Kidney (tissue), 13 donors: ENCODE measurements at regions not wholly inside any gene's neighbourhood (a gene's known extent, or its start where the extent isn't known, plus 50 kb on each side); places are given as distances from the start of the nearest gene placed in this dataset.

Experiments
- DNase-seq, 5 donors: peaks; one replicate each; pipeline ENCODE4 v3.0.0-alpha.2; 2013 to 2020
- FAIRE-seq: peaks from 2 replicates; lab custom pipeline; 2012; peaks lifted over from hg19 to GRCh38; lab: Jason Lieb, UNC
- H3K27ac ChIP-seq, 2 donors: one replicate each; pipeline ENCODE4 v1.7.0; 2013; ENCODE audit warnings: low read depth in 2 of 2, low read length in 2 of 2, inconsistent platforms in 1 of 2
- H3K27me3 ChIP-seq: one replicate; pipeline ENCODE4 v1.7.1; 2013; ENCODE audit warnings: low read length, inconsistent platforms; ENCODE audit not compliant: control insufficient read depth, insufficient read depth
- H3K36me3 ChIP-seq, 3 donors: one replicate each; pipeline versions ENCODE4 v1.7.0 to v1.7.1; 2013; ENCODE audit warnings: low read length in 3 of 3, control low read depth in 1 of 3, inconsistent platforms in 1 of 3; ENCODE audit not compliant: insufficient read depth in 3 of 3, control insufficient read depth in 2 of 3
- H3K4me1 ChIP-seq, 3 donors: one replicate each; pipeline versions ENCODE4 v1.7.0 to v1.7.1; 2013; ENCODE audit warnings: low read length in 3 of 3, inconsistent platforms in 1 of 3, low read depth in 1 of 3; ENCODE audit not compliant: control insufficient read depth in 2 of 3, insufficient read depth in 2 of 3
- H3K4me3 ChIP-seq, 3 donors: one replicate each; pipeline versions ENCODE4 v1.7.0 to v1.8.1; 2013; ENCODE audit warnings: low read length in 3 of 3, control low read depth in 1 of 3, inconsistent platforms in 1 of 3
- H3K9ac ChIP-seq, 3 donors: one replicate each; pipeline versions ENCODE4 v1.7.0 to v1.7.1; 2013; ENCODE audit warnings: low read length in 3 of 3, control low read depth in 1 of 3, inconsistent platforms in 1 of 3
- H3K9me3 ChIP-seq, 3 donors: one replicate each; pipeline versions ENCODE4 v1.7.0 to v1.7.1; 2013; ENCODE audit warnings: low read length in 3 of 3, control low read depth in 1 of 3, inconsistent platforms in 1 of 3; ENCODE audit not compliant: control insufficient read depth in 2 of 3, insufficient read depth in 1 of 3
- CTCF ChIP-seq: IDR thresholded peaks from 3 replicates; pipeline ENCODE4 v1.5.1; 2012; ENCODE audit warnings: mild to moderate bottlenecking, moderate library complexity, borderline replicate concordance; ENCODE audit not compliant: insufficient read depth; ENCODE audit errors: extremely low read depth
- intact Hi-C: fragments of 100-400 bp; cut with DNase I; formaldehyde crosslinking; loops from one replicate; pipeline ENCODE4 v1.11.1; 2022
- donor health status: control.
- donor health status: control.
- donor health status: control.
- donor health status: control.
- donor health status: control.
- donor health status: DM: yes; HTN: yes; CAD: no.
- donor health status: Normal renal cell carcinoma (clear cell type).

- no peaks in the 10 kb centered on the region for H3K9me3 ChIP-seq
- no peak overlapping the region for H3K4me3 ChIP-seq
- H3K27me3 ChIP-seq, result no peaks in the 10 kb centered on the region
- no peak overlapping the region for H3K9ac ChIP-seq
- H3K27ac ChIP-seq, result no peak overlapping the region
- H3K36me3 ChIP-seq, result no peaks in the 10 kb centered on the region
- FAIRE-seq (no peak), DNase-seq (peak in 2 of 5 donors; percentile 6 to 15)
- no peaks in the 10 kb centered on the region for H3K4me1 ChIP-seq
- intact Hi-C loops, result no loop called here
- TF ChIP-seq CTCF, result no peak
These were observed 298.1 kb upstream of the SLC7A11 start for GRCh38 chr4:138540056-138540800.

- Histone ChIP-seq H3K27ac (no peak overlapping the region), H3K4me3 (no peak overlapping the region), H3K36me3 (no peaks in the 10 kb centered on the region), H3K9me3 (peaks cover 0 to 3% (median 0%) of the 10 kb centered on the region in 3 donors), H3K4me1 (no peaks in the 10 kb centered on the region), H3K27me3 (no peaks in the 10 kb centered on the region), H3K9ac (no peak overlapping the region)
- TF ChIP-seq CTCF, result no peak
- DNase-seq (no peak), FAIRE-seq (no peak)
- intact Hi-C loops, result no loop called here
These were observed 296.6 kb upstream of the SLC7A11 start for GRCh38 chr4:138538743-138539142.

- Histone ChIP-seq H3K9me3 (peaks cover 0 to 10% (median 0%) of the 10 kb centered on the region in 3 donors), H3K9ac (no peak overlapping the region), H3K27me3 (no peaks in the 10 kb centered on the region), H3K27ac (no peak overlapping the region), H3K4me1 (no peaks in the 10 kb centered on the region), H3K36me3 (no peaks in the 10 kb centered on the region), H3K4me3 (no peak overlapping the region)
- no peak for TF ChIP-seq CTCF
- intact Hi-C loops, result no loop called here
- FAIRE-seq (no peak), DNase-seq (no peak)
These were observed 295.8 kb upstream of the SLC7A11 start for GRCh38 chr4:138537731-138538490.
